GM06990 (cell line): ENCODE measurements at regions not wholly inside any gene's neighbourhood (a gene's known extent, or its start where the extent isn't known, plus 50 kb on each side); places are given as distances from the start of the nearest gene placed in this dataset.

Experiments used
- DNase-seq: peaks from one replicate; pipeline ENCODE4 v3.0.0-alpha.2; 2011; ENCODE audit not compliant: insufficient read length; ENCODE audit errors: extremely low read depth
- H3K27me3 ChIP-seq: replicated peaks from 2 replicates; pipeline ENCODE4 v1.6.0; 2011; ENCODE audit warnings: low read length; ENCODE audit not compliant: control insufficient read depth, insufficient read depth
- H3K36me3 ChIP-seq: 2 replicates; pipeline ENCODE4 v1.5.1; 2011; ENCODE audit warnings: low read length; ENCODE audit not compliant: control insufficient read depth, insufficient read depth
- H3K4me3 ChIP-seq: replicated peaks from 2 replicates; pipeline ENCODE4 v1.5.1; 2011; ENCODE audit warnings: low read depth, mild to moderate bottlenecking, control low read depth, low read length
- TF ChIP-seq, protein P1 (sequence below): IDR thresholded peaks from 2 replicates; pipeline ENCODE4 v1.5.1; 2011; ENCODE audit warnings: low read length, control low read depth, mild to moderate bottlenecking, inconsistent platforms; ENCODE audit not compliant: insufficient read depth, poor library complexity, severe bottlenecking

DNA sequence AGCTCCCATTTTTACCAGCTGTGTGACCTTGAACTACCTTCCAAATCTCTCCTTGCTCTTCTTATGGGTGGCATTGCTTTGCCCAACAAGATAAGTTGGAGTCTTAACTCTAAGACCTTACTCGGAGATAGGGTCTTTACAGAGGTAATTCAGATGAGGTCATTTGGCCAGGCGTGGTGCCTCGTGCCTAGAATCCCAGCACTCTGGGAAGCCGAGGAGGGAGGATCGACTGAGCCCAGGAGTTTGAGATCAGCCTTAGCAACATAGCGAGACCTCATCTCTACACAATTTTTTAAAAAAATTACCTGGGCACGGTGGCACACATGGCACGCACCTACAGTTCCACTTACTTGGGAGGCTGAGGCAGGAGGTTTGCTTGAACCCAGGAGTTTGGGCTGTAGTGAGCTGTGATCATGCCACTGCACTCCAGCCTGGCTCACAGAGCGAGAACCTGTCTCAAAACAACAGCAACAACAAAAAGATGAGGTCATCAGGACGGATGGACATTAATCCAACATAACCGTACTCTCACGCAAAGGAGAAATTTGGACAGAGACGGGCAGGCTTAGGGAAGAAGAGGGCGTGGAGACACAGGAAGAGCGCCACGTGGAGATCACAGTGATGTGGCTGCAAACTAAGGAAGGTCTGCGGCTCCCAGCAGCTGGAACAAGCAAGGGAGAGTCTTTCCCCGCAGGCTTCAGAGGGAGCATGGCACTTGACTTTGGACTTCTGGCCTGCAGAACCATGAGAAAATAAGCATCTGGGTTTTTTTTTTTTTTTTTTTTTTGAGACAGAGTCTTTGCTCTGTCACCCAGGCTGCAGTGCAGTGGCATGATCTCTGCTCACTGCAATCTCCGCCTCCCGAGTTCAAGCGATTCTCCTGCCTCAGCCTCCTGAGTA lies 122.3 kb upstream of the CARD11 start:
- Histone ChIP-seq H3K36me3 (no peaks in the 10 kb centered on the region), H3K27me3 (no peaks in the 10 kb centered on the region; the same call in 1 of the 2 replicates), H3K4me3 (no peak overlapping the region)
- DNase-seq = no peak
- TF ChIP-seq, protein P1, sequence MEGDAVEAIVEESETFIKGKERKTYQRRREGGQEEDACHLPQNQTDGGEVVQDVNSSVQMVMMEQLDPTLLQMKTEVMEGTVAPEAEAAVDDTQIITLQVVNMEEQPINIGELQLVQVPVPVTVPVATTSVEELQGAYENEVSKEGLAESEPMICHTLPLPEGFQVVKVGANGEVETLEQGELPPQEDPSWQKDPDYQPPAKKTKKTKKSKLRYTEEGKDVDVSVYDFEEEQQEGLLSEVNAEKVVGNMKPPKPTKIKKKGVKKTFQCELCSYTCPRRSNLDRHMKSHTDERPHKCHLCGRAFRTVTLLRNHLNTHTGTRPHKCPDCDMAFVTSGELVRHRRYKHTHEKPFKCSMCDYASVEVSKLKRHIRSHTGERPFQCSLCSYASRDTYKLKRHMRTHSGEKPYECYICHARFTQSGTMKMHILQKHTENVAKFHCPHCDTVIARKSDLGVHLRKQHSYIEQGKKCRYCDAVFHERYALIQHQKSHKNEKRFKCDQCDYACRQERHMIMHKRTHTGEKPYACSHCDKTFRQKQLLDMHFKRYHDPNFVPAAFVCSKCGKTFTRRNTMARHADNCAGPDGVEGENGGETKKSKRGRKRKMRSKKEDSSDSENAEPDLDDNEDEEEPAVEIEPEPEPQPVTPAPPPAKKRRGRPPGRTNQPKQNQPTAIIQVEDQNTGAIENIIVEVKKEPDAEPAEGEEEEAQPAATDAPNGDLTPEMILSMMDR = no peak

DNA sequence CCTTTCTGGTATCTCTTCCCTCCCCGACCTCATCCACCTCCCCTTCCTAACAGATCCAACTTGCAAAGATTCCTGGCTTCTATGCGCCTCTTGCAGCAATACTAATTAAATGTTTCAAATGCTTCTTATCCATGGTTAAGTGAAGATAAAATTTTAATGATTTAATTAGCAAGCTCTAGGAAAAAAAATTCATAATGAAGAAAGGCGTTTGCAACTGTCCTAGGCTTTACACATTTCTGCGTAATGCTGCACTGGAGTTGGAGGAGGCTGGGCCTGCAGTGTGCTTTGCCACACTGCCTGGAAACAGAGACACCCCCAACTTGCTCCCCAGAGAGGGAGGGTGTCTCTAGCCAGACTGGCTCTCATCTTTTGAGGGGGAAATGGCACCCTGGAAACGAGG lies 123.9 kb upstream of the CARD11 start:
- Histone ChIP-seq H3K27me3 (no peaks in the 10 kb centered on the region; the same call in 1 of the 2 replicates), H3K36me3 (no peaks in the 10 kb centered on the region), H3K4me3 (no peak overlapping the region)
- TF ChIP-seq, protein P1 = no peak
- DNase-seq = no peak

DNA sequence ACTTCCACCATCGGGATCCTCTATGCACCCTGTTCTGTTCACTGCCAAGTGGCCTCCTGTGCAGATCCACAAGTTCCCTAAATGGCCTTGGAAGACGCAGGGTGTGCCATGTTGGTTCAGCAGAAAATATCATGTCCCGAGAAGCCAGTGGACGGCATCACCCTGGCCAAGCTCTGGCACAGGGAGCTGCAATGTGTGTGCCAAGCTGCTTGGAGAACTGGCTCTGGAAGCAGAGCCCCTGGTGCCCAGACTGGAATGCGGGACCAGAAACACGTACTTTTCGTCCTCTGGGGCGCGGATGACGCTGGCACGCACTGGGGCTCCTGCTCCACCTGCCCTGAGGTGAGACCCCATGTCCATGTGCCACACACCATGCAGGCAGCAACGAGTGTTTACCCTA lies 124.7 kb upstream of the CARD11 start:
- TF ChIP-seq, protein P1 = no peak
- no peak for DNase-seq
- Histone ChIP-seq H3K27me3 (no peaks in the 10 kb centered on the region; the same call in 1 of the 2 replicates), H3K36me3 (no peaks in the 10 kb centered on the region), H3K4me3 (no peak overlapping the region)

DNA sequence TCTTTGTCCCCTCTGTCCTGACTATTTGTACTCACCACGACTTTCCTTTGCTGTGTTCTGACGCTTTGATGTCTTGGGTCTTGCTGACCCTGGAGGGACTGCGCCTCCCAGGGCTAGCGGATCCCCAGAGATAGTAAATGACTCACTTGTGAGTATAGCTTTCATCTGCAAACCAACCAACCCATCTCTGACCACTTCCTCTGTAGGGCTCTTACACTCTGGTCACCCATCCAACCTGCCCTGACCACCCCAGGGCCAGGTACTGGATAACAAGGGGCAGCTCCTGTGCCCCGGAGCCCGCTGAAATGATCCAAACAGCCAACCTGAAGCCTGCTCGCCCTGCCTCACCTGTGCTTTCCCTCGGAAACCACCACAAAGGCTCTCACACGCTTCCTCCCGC lies 125.2 kb upstream of the CARD11 start:
- no peak for DNase-seq
- Histone ChIP-seq H3K27me3 (no peaks in the 10 kb centered on the region; the same call in 1 of the 2 replicates), H3K4me3 (no peak overlapping the region), H3K36me3 (no peaks in the 10 kb centered on the region)
- TF ChIP-seq, protein P1 = no peak

DNA sequence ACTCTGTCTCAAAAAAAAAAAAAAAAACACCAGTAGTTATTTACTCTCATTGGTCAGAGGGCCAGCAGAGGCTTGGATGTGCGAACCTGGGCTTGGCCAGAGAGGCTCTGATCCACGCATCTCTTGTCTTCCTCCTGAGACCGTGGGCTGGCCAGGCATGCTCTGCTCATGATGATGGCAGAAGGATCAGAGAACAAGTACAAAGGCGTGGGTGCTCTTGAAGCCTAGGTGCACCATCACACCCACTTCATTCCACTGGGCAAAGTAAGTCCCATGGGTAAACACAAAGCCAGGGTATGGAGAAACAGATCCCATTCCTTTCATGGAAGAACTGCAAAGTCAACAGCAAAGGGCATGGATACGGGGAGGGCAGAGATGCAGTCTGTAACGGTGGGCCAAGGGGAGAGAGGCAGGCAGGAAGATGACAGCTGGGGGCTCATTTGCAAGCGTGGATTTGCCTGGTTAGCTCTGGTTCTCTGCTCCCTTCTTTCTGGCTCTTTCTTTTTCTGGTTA lies 128.2 kb upstream of the SDK1 start:
- TF ChIP-seq, protein P1 = no peak
- Histone ChIP-seq H3K4me3 (no peak overlapping the region), H3K36me3 (no peaks in the 10 kb centered on the region), H3K27me3 (no peaks in the 10 kb centered on the region; the same call in 1 of the 2 replicates)
- no peak for DNase-seq
